ENCODE measurements at regions not wholly inside any gene's neighbourhood (a gene's known extent, or its start where the extent isn't known, plus 50 kb on each side); places are given as distances from the start of the nearest gene placed in this dataset.

DNA sequence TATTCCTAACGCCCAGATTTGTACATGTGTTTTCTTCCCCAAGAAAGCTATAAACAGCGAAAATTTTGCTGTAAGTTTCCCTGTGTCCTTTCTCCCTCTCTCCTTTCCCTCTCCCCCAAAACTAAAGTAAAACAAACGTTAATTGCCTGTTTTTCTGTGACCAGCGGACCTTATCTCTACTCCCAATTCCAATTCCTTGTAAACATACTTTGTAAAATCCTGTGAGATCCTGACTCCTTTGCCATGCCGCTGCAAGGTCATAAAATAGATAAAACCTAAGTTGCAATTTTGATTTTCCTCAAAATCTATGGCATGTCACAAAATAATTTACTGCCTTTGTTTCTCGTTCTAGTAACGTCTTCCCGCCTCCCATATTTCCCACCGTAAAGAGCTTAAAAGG is 217.6 kb downstream of the USP6NL start:
- ATAC-seq (no peak), DNase-seq (no peak)
- Histone ChIP-seq H3K27me3 (no peaks in the 10 kb centered on the region), H3K4me3 (no peak overlapping the region), H3K27ac (no peak overlapping the region), H3K36me3 (no peaks in the 10 kb centered on the region), H3K4me1 (no peaks in the 10 kb centered on the region), H3K9me3 (no peaks in the 10 kb centered on the region)
- in situ Hi-C loops (cut with MboI; ENCODE audit: low sequenced_read_pairs in 4 of 4) (no loop called here), intact Hi-C loops (cut with DNase I; ENCODE audit: low total_unique reads) (no loop called here)
- no peak for TF ChIP-seq POLR2A (IDR thresholded peaks at IDR 0.05)
- TF ChIP-seq, protein P1, sequence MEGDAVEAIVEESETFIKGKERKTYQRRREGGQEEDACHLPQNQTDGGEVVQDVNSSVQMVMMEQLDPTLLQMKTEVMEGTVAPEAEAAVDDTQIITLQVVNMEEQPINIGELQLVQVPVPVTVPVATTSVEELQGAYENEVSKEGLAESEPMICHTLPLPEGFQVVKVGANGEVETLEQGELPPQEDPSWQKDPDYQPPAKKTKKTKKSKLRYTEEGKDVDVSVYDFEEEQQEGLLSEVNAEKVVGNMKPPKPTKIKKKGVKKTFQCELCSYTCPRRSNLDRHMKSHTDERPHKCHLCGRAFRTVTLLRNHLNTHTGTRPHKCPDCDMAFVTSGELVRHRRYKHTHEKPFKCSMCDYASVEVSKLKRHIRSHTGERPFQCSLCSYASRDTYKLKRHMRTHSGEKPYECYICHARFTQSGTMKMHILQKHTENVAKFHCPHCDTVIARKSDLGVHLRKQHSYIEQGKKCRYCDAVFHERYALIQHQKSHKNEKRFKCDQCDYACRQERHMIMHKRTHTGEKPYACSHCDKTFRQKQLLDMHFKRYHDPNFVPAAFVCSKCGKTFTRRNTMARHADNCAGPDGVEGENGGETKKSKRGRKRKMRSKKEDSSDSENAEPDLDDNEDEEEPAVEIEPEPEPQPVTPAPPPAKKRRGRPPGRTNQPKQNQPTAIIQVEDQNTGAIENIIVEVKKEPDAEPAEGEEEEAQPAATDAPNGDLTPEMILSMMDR (IDR thresholded peaks at IDR 0.05 in 4 of 5, conservative IDR thresholded peaks at IDR 0.05 in 1 of 5): no peak

DNA sequence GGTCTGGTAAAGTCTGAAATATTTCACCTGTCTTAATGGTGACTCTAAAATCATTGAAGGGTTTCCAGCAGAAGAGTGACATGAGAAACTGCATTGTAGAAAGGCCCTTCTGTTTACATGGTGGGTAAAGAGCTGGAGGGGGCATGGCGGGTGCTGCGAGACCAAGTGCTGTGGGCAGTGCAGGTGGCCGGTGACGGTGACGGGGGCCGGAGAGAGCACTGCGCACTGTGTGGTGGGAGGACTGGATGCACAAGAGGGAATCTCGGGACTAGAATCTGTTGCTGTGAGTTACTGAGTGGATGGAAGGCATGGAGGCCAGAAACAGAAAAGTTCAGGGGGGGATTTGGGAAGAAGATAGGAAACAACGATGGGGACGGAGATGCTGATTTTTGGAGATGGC is 218.7 kb downstream of the USP6NL start:
- no peak overlapping the region for H3K27ac ChIP-seq
- H3K9me3 ChIP-seq: no peaks in the 10 kb centered on the region
- DNase-seq: no peak
- H3K27me3 ChIP-seq: no peaks in the 10 kb centered on the region
- no peaks in the 10 kb centered on the region for H3K36me3 ChIP-seq
- in situ Hi-C loops (cut with MboI; ENCODE audit: low sequenced_read_pairs in 4 of 4): no loop called here
- TF ChIP-seq POLR2A (IDR thresholded peaks at IDR 0.05): no peak
- TF ChIP-seq, protein P1 (IDR thresholded peaks at IDR 0.05 in 4 of 5, conservative IDR thresholded peaks at IDR 0.05 in 1 of 5): no peak
- no peak overlapping the region for H3K4me3 ChIP-seq
- H3K4me1 ChIP-seq: no peaks in the 10 kb centered on the region
- intact Hi-C loops (cut with DNase I; ENCODE audit: low total_unique reads): no loop called here
- no peak for ATAC-seq

DNA sequence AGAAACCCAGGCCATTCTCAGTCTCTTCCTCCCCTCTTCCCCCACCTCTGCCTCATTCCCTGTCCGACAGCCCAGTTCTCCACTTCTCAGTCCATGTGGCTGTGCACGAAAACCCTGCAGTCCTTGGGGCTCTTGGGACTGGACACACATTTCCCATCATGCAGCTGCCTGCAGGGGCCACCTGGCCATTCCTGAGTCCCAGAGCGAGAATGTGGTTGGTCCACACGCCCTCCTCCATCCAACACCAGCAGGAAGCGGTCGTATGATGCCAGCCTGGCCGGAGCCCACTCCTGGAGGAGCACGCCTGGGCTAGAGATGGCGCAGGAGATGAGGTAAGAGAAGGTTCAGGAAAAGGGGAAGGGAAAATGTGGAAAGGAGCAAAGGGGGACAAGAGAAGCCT is 222.5 kb downstream of the USP6NL start:
- H3K4me3 ChIP-seq: no peak overlapping the region
- in situ Hi-C loops (cut with MboI; ENCODE audit: low sequenced_read_pairs in 4 of 4) (no loop called here), intact Hi-C loops (cut with DNase I; ENCODE audit: low total_unique reads) (no loop called here)
- no peaks in the 10 kb centered on the region for H3K9me3 ChIP-seq
- H3K36me3 ChIP-seq: no peaks in the 10 kb centered on the region
- DNase-seq: no peak
- no peak overlapping the region for H3K27ac ChIP-seq
- H3K4me1 ChIP-seq: no peaks in the 10 kb centered on the region
- ATAC-seq: no peak
- H3K27me3 ChIP-seq: no peaks in the 10 kb centered on the region
- TF ChIP-seq POLR2A (IDR thresholded peaks at IDR 0.05): no peak
- TF ChIP-seq, protein P1 (IDR thresholded peaks at IDR 0.05 in 4 of 5, conservative IDR thresholded peaks at IDR 0.05 in 1 of 5): no peak

DNA sequence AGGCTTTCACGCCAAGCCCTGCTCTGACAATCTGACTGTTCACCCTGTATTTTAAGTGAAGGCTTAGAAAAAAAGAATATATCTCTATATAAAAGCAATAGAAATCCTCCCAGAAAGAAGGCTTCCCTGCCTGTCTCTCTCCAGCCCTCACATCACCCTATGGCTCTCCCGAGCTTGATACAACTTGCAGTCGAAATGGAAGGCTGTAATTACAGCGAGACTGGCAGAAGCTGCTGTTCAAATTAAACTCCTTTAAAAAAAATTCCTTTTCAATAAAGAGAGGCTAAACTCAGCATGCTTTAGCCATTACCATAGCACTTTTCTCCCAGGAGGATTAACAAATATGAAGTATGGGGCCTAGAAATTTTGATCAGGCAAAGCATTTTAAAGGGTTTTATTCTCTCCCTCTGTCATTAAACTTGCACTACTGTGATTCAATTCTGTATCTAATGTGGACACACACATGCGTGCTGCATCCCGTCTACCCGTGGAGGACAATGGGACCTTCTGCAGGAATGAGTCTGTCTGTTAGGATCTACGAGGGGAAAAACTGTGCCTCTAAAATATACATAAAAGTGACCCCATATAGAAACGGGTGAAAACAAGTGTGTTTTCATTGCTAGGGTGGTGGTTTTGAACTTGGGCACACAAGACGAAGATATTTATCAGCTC is 223.8 kb downstream of the USP6NL start:
- H3K4me3 ChIP-seq: no peak overlapping the region
- H3K27me3 ChIP-seq: no peaks in the 10 kb centered on the region
- no peak overlapping the region for H3K27ac ChIP-seq
- intact Hi-C loops (cut with DNase I; ENCODE audit: low total_unique reads) (no loop called here), in situ Hi-C loops (cut with MboI; ENCODE audit: low sequenced_read_pairs in 4 of 4) (no loop called here)
- H3K4me1 ChIP-seq: no peaks in the 10 kb centered on the region
- no peak for DNase-seq
- TF ChIP-seq POLR2A (IDR thresholded peaks at IDR 0.05): no peak
- TF ChIP-seq, protein P1 (IDR thresholded peaks at IDR 0.05 in 4 of 5, conservative IDR thresholded peaks at IDR 0.05 in 1 of 5): no peak
- H3K9me3 ChIP-seq: no peaks in the 10 kb centered on the region
- H3K36me3 ChIP-seq: no peaks in the 10 kb centered on the region
- no peak for ATAC-seq

DNA sequence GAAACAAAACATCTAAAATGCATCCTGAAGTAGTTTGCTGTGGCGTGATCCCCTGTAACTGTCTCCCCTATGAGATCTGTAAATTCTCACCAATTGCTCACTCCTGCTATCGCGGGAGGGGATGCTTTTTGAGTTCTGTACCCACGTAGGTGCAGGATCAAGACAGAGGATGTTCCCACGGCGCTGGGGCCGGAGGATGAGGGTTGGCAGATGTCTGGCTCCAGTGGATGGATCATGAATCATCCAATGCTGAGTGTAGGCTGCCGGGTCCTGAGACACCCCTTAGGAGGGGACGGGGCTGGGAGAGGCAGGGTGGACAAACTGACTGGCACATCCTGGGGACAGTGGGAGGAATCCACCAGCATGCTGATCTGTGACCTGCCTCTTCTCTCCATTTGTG is 224.4 kb downstream of the USP6NL start:
- Histone ChIP-seq H3K36me3 (no peaks in the 10 kb centered on the region), H3K27ac (no peak overlapping the region), H3K4me1 (no peaks in the 10 kb centered on the region), H3K27me3 (no peaks in the 10 kb centered on the region), H3K9me3 (no peaks in the 10 kb centered on the region), H3K4me3 (no peak overlapping the region)
- no peak for DNase-seq
- in situ Hi-C loops (cut with MboI; ENCODE audit: low sequenced_read_pairs in 4 of 4) (no loop called here), intact Hi-C loops (cut with DNase I; ENCODE audit: low total_unique reads) (no loop called here)
- no peak for ATAC-seq
- TF ChIP-seq, protein P1 (IDR thresholded peaks at IDR 0.05 in 4 of 5, conservative IDR thresholded peaks at IDR 0.05 in 1 of 5): no peak
- no peak for TF ChIP-seq POLR2A (IDR thresholded peaks at IDR 0.05)
